RWPE2 (cell line): ENCODE measurements at regions not wholly inside any gene's neighbourhood (a gene's known extent, or its start where the extent isn't known, plus 50 kb on each side); places are given as distances from the start of the nearest gene placed in this dataset.

Experiments
- ATAC-seq: fragments of 200-7000 bp; cut with Tn5 transposase; 3 replicates; pipeline ENCODE4 v1.9.1; 2021; ENCODE audit warnings: low read depth
- DNase-seq: peaks from one replicate; pipeline ENCODE4 v3.0.0-alpha.2; 2020; ENCODE audit warnings: low spot score
- H3K27ac ChIP-seq: fragments of 450-650 bp; 2 replicates; pipeline ENCODE4 v1.5.1; 2017; ENCODE audit warnings: mild to moderate bottlenecking; ENCODE audit not compliant: poor library complexity, severe bottlenecking
- H3K27me3 ChIP-seq: fragments of 250-450 bp; sonication (Bioruptor Pico); 2 replicates; pipeline ENCODE4 v1.5.1; 2021; ENCODE audit warnings: mild to moderate bottlenecking, moderate library complexity; ENCODE audit not compliant: insufficient read depth, poor library complexity, severe bottlenecking
- H3K36me3 ChIP-seq: fragments of 250-450 bp; sonication (Bioruptor Pico); 2 replicates; pipeline ENCODE4 v1.5.1; 2020; ENCODE audit warnings: low read depth, mild to moderate bottlenecking, moderate library complexity
- H3K4me1 ChIP-seq: fragments of 250-450 bp; sonication (Bioruptor Pico); 2 replicates; pipeline ENCODE4 v1.5.1; 2021; ENCODE audit warnings: mild to moderate bottlenecking, moderate library complexity; ENCODE audit not compliant: insufficient read depth, poor library complexity, severe bottlenecking
- H3K4me3 ChIP-seq: fragments of 250-450 bp; sonication (Bioruptor Pico); 2 replicates; pipeline ENCODE4 v1.5.1; 2021; ENCODE audit warnings: mild to moderate bottlenecking, moderate library complexity; ENCODE audit not compliant: severe bottlenecking
- H3K9me3 ChIP-seq: fragments of 250-450 bp; sonication (Bioruptor Pico); 2 replicates; pipeline ENCODE4 v1.5.1; 2021; ENCODE audit warnings: mild to moderate bottlenecking, moderate library complexity; ENCODE audit not compliant: severe bottlenecking
- TF ChIP-seq, protein P1 (sequence below): fragments of 450-650 bp; IDR thresholded peaks from one replicate; pipeline ENCODE4 v1.5.1; 2017; ENCODE audit warnings: mild to moderate bottlenecking, moderate library complexity; ENCODE audit not compliant: poor library complexity, severe bottlenecking

GRCh38 chr2:143875295-143876233 lies 644.4 kb downstream of the ZEB2 start:
- no peak overlapping the region for H3K27ac ChIP-seq
- no peak overlapping the region for H3K4me3 ChIP-seq
- no peak for DNase-seq
- TF ChIP-seq, protein P1, sequence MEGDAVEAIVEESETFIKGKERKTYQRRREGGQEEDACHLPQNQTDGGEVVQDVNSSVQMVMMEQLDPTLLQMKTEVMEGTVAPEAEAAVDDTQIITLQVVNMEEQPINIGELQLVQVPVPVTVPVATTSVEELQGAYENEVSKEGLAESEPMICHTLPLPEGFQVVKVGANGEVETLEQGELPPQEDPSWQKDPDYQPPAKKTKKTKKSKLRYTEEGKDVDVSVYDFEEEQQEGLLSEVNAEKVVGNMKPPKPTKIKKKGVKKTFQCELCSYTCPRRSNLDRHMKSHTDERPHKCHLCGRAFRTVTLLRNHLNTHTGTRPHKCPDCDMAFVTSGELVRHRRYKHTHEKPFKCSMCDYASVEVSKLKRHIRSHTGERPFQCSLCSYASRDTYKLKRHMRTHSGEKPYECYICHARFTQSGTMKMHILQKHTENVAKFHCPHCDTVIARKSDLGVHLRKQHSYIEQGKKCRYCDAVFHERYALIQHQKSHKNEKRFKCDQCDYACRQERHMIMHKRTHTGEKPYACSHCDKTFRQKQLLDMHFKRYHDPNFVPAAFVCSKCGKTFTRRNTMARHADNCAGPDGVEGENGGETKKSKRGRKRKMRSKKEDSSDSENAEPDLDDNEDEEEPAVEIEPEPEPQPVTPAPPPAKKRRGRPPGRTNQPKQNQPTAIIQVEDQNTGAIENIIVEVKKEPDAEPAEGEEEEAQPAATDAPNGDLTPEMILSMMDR: no peak
- no peaks in the 10 kb centered on the region for H3K4me1 ChIP-seq
- H3K9me3 ChIP-seq: no peaks in the 10 kb centered on the region
- H3K27me3 ChIP-seq: no peaks in the 10 kb centered on the region
- H3K36me3 ChIP-seq: no peaks in the 10 kb centered on the region
- ATAC-seq: no peak

DNA sequence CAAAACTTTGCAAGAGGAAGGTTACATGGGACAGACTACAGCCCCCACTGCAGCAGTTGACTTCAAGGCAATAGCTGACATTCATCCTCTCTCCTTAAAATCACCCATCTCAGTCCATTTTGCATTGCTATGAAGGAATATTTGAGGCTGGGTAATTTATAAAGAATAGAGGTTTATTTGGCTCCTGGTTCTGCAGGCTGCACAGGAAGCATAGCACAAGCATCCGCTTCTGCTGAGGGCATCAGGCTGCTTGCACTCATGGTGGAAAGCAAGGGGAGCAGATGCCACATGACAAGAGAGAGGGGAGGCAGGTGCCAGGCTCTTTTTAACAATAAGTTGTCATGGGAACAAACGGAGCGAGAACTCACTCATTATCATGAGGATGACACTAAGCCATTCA lies 646.0 kb downstream of the ZEB2 start:
- TF ChIP-seq, protein P1: no peak
- no peaks in the 10 kb centered on the region for H3K9me3 ChIP-seq
- no peak overlapping the region for H3K4me3 ChIP-seq
- no peaks in the 10 kb centered on the region for H3K36me3 ChIP-seq
- DNase-seq (no peak), ATAC-seq (no peak)
- H3K27ac ChIP-seq: no peak overlapping the region
- H3K27me3 ChIP-seq: no peaks in the 10 kb centered on the region
- H3K4me1 ChIP-seq: no peaks in the 10 kb centered on the region

DNA sequence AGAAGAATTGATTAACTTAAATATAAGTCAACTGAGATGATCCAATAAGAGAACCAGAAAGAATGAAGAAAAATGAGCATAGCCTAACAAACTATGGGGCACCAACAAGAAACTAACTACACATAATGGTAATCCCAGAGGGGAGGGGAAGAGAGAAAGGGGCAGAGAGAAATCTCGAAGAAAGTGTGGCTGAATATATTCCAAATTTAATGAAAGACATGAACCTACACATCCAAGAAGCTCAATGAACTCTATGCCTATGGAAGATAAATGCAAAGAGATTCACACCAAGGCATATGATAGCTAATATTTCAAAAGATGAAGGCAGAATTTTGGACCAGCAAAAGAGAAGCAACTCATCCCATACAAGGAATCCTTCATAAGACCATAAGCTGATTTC lies 649.2 kb downstream of the ZEB2 start:
- no peak for DNase-seq
- TF ChIP-seq, protein P1: no peak
- no peak for ATAC-seq

GRCh38 chr2:143856978-143857377 lies 662.9 kb downstream of the ZEB2 start:
- H3K27me3 ChIP-seq: no peaks in the 10 kb centered on the region
- H3K4me3 ChIP-seq: no peak overlapping the region
- no peaks in the 10 kb centered on the region for H3K9me3 ChIP-seq
- no peaks in the 10 kb centered on the region for H3K36me3 ChIP-seq
- no peaks in the 10 kb centered on the region for H3K4me1 ChIP-seq
- TF ChIP-seq, protein P1: no peak
- DNase-seq: no peak
- no peak overlapping the region for H3K27ac ChIP-seq
- no peak for ATAC-seq

More for the DNA sequence above, 649.2 kb downstream of the ZEB2 start:
- H3K27me3 ChIP-seq: no peaks in the 10 kb centered on the region
- no peaks in the 10 kb centered on the region for H3K36me3 ChIP-seq
- no peak overlapping the region for H3K4me3 ChIP-seq
- H3K27ac ChIP-seq: no peak overlapping the region
- H3K4me1 ChIP-seq: no peaks in the 10 kb centered on the region
- H3K9me3 ChIP-seq: no peaks in the 10 kb centered on the region

DNA sequence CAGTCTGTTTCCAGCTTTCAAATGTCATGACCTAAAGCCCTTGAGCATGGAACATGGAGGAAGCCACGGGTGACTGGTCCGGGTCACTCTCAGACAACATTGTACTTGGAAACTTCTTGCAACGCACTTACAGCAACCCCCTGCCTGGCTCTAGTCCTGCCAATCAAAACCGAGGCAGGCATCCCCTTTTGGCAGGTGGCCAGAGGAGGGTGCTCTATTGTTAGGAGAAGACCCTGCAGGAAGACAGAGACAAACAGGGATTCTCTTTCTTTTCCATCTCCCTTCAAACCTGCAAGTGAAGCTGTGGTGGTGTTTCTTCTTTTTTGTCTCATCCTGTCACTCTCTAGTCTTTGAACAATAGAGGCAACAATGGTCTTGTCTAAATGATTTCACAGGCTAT lies 667.2 kb downstream of the ZEB2 start:
- Histone ChIP-seq H3K4me3 (no peak overlapping the region), H3K4me1 (no peaks in the 10 kb centered on the region), H3K27ac (no peak overlapping the region), H3K36me3 (no peaks in the 10 kb centered on the region), H3K27me3 (no peaks in the 10 kb centered on the region), H3K9me3 (no peaks in the 10 kb centered on the region)
- ATAC-seq (no peak), DNase-seq (no peak)
- TF ChIP-seq, protein P1: no peak
